BLaER1 treated with 17β-estradiol and CSF1 and Interleukin-3, amounts not matched to agents 10 nM and 100 nM (cell line): ENCODE measurements at regions not wholly inside any gene's neighbourhood (a gene's known extent, or its start where the extent isn't known, plus 50 kb on each side); places are given as distances from the start of the nearest gene placed in this dataset.
"Not testable (repeated sequence)": the region's sequence is repeated elsewhere in the genome, so short reads cannot be mapped to it uniquely, and the experiment has no call there.

Experiments used
- H3K27ac ChIP-seq, 11 experiments: shearing (Covaris generic); formaldehyde crosslinking; 2 replicates each; pipeline ENCODE4 v1.8.1; 2022
- H3K27me3 ChIP-seq, 11 experiments: shearing (Covaris generic); formaldehyde crosslinking; 2 replicates each; pipeline ENCODE4 v1.8.1; 2022
- H3K36me3 ChIP-seq, 11 experiments: shearing (Covaris generic); formaldehyde crosslinking; 2 replicates each; pipeline ENCODE4 v1.8.1; 2022
- H3K4me1 ChIP-seq, 10 experiments: shearing (Covaris generic); formaldehyde crosslinking; 2 replicates each; pipeline ENCODE4 v1.8.1; 2022
- H3K4me2 ChIP-seq, 11 experiments: shearing (Covaris generic); formaldehyde crosslinking; 2 replicates each; pipeline ENCODE4 v1.8.1; 2022
- H3K4me3 ChIP-seq, 10 experiments: shearing (Covaris generic); formaldehyde crosslinking; 2 replicates each; pipeline ENCODE4 v1.8.1; 2022
- H3K9ac ChIP-seq, 11 experiments: shearing (Covaris generic); formaldehyde crosslinking; 2 replicates each; pipeline ENCODE4 v1.8.1; 2022
- H3K9me3 ChIP-seq, 11 experiments: shearing (Covaris generic); formaldehyde crosslinking; replicated peaks in 1 of 11; 2 replicates each; pipeline ENCODE4 v1.8.1; 2022
- H4K20me1 ChIP-seq, 11 experiments: shearing (Covaris generic); formaldehyde crosslinking; 2 replicates each; pipeline ENCODE4 v1.8.1; 2022
- Cebpa-rat ChIP-seq, 11 experiments: shearing (Covaris generic); IDR thresholded peaks; 2 replicates each; pipeline ENCODE4 v1.8.1; 2022

DNA sequence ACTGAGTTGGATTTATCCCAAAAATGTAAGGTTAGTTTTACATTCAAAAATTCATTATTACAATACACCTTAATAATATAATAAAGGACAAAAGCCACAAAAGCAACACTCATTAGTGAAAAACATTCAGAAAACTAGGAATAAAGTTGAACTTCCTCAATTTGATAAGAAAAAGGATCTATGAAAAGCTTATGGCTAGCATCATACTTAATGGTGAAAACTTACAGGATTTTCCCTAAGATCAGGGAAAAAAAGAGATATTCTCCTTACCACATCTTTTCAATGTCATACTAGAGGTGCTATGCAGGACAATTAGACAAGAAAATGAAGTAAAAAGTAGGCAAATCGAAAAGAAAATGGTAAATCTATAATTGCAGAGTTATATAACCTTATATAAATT, 279.9 kb downstream of the CGGBP1 start:
- no peak for TF ChIP-seq Cebpa-rat (IDR thresholded peaks at IDR 0.05)

DNA sequence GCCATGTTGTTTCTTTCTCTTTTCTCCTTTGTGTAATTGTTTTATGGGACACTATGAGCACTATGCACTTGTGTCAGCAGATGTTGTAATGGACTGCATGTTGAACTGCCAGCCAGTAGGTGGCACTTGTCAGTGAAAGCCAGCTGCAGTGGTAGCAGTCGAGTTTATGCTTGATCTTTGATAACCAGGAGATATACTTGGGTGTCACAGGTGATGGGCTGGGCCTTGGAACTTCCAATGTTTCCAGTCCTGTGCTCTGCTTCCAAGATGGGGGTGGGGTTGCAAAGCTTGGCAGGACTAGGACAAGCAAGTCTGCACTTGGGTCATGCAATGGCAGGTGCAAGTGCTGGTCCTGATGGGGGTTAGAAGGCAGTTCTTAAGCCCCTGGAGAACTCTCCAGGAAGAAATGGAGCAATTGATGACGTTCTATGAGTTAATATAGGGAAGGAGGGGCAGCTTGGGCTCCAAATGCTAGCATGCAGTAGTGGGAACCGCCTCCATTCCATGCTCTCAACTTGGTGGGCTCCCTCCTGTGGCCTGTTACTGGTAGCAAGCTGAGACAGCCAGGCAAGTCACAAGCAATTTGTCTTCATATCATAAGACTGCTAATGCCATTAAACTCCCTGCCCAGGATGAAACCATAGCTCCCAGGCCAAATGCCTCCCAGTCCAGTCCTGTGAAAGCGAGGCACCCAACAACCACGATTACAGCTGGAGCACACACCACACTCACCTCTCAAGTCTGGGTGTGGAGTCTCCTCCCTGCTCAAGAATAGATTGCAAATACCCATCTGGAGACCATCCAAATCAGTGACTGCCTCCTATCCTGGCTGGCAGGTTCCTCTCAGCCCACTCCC, 287.2 kb downstream of the CGGBP1 start:
- Histone ChIP-seq H3K36me3 (no peaks in the 10 kb centered on the region), H3K9ac (no peak overlapping the region), H3K4me1 (no peaks in the 10 kb centered on the region), H3K9me3 (peaks cover 0 to 13% (median 2%) of the 10 kb centered on the region in 11 experiments; a peak in 11 of 22 replicates), H3K27me3 (no peaks in the 10 kb centered on the region), H4K20me1 (no peaks in the 10 kb centered on the region), H3K27ac (no peak overlapping the region), H3K4me2 (no peak overlapping the region), H3K4me3 (no peak overlapping the region)
- no peak for TF ChIP-seq Cebpa-rat (IDR thresholded peaks at IDR 0.05)

More for the DNA sequence above, 279.9 kb downstream of the CGGBP1 start:
- H3K9ac ChIP-seq, result no peak overlapping the region
- H4K20me1 ChIP-seq, result no peaks in the 10 kb centered on the region
- no peaks in the 10 kb centered on the region for H3K27me3 ChIP-seq
- H3K4me3 ChIP-seq, result no peak overlapping the region
- no peaks in the 10 kb centered on the region for H3K36me3 ChIP-seq
- H3K4me1 ChIP-seq, result peaks cover 0 to 33% (median 0%) of the 10 kb centered on the region in 10 experiments; a peak in 7 of 20 replicates
- no peak overlapping the region for H3K27ac ChIP-seq
- peak overlapping the region in 2 of 11 experiments; percentile 31 to 35; a peak in 2 of 22 replicates for H3K4me2 ChIP-seq
- H3K9me3 ChIP-seq, result peaks cover 0 to 36% (median 8%) of the 10 kb centered on the region in 11 experiments; a peak in 15 of 22 replicates

DNA sequence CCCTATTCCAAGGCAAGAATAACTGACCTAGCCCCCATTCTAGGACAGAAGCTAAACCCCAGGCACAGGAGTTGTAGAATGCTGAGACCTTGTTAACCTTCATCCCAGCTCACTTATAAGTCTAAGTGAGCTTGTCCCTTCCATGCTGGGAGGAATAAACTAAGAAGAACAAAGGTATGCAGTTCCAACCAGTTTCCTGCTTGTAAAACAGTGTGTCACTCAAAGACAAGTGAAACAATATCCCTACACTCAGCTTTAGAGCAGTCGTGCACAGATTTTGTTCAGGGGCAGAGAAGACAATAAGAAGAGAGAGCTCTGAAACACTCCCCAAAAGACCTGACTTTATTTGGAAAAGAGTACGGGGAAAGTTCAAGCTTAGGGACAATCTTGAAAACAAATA, 292.1 kb downstream of the CGGBP1 start:
- no peaks in the 10 kb centered on the region for H3K36me3 ChIP-seq
- no peaks in the 10 kb centered on the region for H4K20me1 ChIP-seq
- H3K4me2 ChIP-seq, result no peak overlapping the region
- no peaks in the 10 kb centered on the region for H3K4me1 ChIP-seq
- H3K4me3 ChIP-seq, result no peak overlapping the region
- TF ChIP-seq Cebpa-rat (IDR thresholded peaks at IDR 0.05), result no peak
- no peak overlapping the region for H3K9ac ChIP-seq
- no peak overlapping the region for H3K27ac ChIP-seq
- H3K27me3 ChIP-seq, result no peaks in the 10 kb centered on the region
- H3K9me3 ChIP-seq, result peaks cover 0 to 6% (median 3%) of the 10 kb centered on the region in 11 experiments; a peak in 6 of 22 replicates

DNA sequence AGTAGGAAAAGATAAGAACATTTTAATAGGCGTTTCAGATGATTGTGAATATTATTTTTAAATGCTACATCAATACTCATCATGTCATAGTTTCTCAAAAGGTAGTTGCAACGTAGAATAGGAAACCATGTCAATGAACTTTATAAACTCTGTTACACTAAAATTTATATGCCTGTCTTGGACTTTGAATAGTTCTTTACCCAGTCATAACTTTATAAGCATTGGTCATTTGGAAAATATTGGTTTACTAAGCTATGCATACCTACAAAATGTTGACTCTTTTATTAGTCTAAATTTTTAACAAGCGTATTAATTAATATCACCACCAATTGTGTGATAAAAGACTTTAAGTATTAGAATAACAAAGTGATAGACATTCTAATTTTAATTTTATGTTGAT, 293.5 kb downstream of the CGGBP1 start:
- Histone ChIP-seq H4K20me1 (no peaks in the 10 kb centered on the region), H3K4me1 (no peaks in the 10 kb centered on the region), H3K4me3 (no peak overlapping the region), H3K27ac (no peak overlapping the region), H3K9ac (no peak overlapping the region), H3K36me3 (no peaks in the 10 kb centered on the region), H3K4me2 (no peak overlapping the region), H3K9me3 (peaks cover 0 to 14% (median 5%) of the 10 kb centered on the region in 11 experiments; a peak in 6 of 22 replicates), H3K27me3 (no peaks in the 10 kb centered on the region)
- no peak for TF ChIP-seq Cebpa-rat (IDR thresholded peaks at IDR 0.05)

DNA sequence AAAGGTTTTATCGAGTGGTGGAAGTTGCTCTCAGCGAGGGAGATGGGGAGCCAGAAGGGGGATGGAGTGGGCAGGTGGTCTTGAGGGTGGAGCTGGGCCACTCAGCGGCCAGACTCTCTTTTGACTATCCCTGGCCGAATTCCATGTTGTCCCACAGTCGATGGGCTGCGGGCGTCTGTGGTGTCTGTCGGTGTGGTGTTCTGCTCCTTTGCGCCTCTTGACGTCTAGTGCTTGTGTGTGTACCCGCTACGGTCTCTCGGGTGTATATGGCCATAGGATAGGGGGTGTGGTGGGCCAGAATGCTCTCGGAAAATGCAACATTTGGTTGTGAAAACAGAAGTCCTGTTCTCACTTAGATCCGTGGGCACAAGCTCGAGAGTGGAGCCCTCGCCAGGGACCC, 297.0 kb downstream of the CGGBP1 start:
- Histone ChIP-seq H3K27me3 (no peaks in the 10 kb centered on the region), H3K4me1 (no peaks in the 10 kb centered on the region), H3K4me2 (no peak overlapping the region), H3K9me3 (peaks cover 0 to 14% (median 5%) of the 10 kb centered on the region in 11 experiments; a peak in 6 of 22 replicates), H3K36me3 (no peaks in the 10 kb centered on the region), H3K9ac (no peak overlapping the region), H3K27ac (no peak overlapping the region), H3K4me3 (no peak overlapping the region), H4K20me1 (no peaks in the 10 kb centered on the region)
- TF ChIP-seq Cebpa-rat (IDR thresholded peaks at IDR 0.05), result no peak

DNA sequence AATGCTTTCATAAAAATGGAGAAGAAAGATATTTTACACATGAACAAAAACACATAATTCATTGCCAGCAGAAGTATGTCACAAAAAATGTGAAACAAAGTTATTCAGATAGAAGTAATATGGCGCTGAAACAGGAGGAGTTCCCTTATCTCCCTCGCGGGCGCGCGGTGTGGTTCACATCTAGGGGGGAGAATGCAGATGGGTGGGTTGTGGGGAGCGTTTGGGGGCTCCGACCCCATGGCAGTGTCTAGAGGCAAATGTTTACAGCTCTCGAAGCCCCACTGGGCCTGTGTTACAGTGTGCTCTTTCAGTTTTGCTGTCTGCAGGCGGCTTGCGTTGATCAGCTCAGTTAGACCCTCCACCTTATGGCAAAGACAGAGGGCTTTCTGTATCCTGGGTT, 297.5 kb downstream of the CGGBP1 start:
- no peaks in the 10 kb centered on the region for H4K20me1 ChIP-seq
- no peak overlapping the region for H3K27ac ChIP-seq
- no peak overlapping the region for H3K4me2 ChIP-seq
- no peak overlapping the region for H3K9ac ChIP-seq
- H3K4me3 ChIP-seq, result no peak overlapping the region
- no peaks in the 10 kb centered on the region for H3K27me3 ChIP-seq
- peaks cover 0 to 14% (median 5%) of the 10 kb centered on the region in 11 experiments; a peak in 6 of 22 replicates for H3K9me3 ChIP-seq
- no peak for TF ChIP-seq Cebpa-rat (IDR thresholded peaks at IDR 0.05)
- H3K4me1 ChIP-seq, result no peaks in the 10 kb centered on the region
- no peaks in the 10 kb centered on the region for H3K36me3 ChIP-seq

DNA sequence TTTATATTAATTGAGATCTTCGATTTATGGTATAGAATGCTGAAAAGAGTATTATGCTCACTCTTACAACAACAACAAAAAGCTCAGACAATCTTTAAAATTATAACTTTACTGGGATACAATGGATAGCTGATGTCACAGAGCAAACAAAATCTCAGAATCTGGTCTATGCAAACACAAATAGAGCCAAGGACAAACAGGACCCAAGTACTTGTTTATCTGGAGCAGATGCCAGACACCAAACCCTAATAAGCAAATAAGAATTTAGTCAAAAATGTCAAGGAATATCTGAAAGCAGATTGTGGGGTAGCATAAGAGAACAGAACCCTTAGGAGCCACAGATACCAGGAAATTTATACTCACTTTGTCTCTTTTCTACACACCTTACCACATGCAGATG, 302.2 kb downstream of the CGGBP1 start:
- no peaks in the 10 kb centered on the region for H3K27me3 ChIP-seq
- no peak overlapping the region for H3K27ac ChIP-seq
- TF ChIP-seq Cebpa-rat (IDR thresholded peaks at IDR 0.05), result no peak
- H3K4me1 ChIP-seq, result no peaks in the 10 kb centered on the region
- H4K20me1 ChIP-seq, result no peaks in the 10 kb centered on the region
- no peaks in the 10 kb centered on the region for H3K36me3 ChIP-seq
- peaks cover 0 to 13% (median 4%) of the 10 kb centered on the region in 11 experiments; a peak in 11 of 22 replicates for H3K9me3 ChIP-seq
- H3K4me2 ChIP-seq, result no peak overlapping the region
- H3K9ac ChIP-seq, result no peak overlapping the region
- H3K4me3 ChIP-seq, result no peak overlapping the region

DNA sequence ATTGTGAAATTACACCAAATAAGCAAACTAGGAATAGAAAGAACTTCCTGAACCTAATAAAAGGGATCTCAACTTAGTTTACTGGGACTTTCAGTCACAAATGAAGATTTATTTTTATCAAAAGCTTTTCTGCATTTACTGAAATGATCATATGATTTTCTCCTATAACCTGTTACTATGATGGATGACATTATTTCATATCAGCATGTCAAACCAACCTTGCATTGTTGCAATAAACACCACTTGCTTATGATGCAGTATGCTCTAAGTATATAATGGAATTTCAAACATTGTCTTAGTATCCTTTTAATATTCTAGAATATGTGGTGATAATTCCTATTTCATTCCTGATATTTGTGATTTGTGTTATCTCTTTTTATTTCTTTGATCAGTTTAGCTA, 303.0 kb downstream of the CGGBP1 start:
- Histone ChIP-seq H3K27ac (no peak overlapping the region), H3K9ac (no peak overlapping the region), H4K20me1 (no peaks in the 10 kb centered on the region), H3K9me3 (peaks cover 0 to 6% (median 4%) of the 10 kb centered on the region in 11 experiments; a peak in 6 of 22 replicates), H3K36me3 (no peaks in the 10 kb centered on the region), H3K4me3 (no peak overlapping the region), H3K27me3 (no peaks in the 10 kb centered on the region), H3K4me1 (no peaks in the 10 kb centered on the region), H3K4me2 (no peak overlapping the region)
- no peak for TF ChIP-seq Cebpa-rat (IDR thresholded peaks at IDR 0.05)

DNA sequence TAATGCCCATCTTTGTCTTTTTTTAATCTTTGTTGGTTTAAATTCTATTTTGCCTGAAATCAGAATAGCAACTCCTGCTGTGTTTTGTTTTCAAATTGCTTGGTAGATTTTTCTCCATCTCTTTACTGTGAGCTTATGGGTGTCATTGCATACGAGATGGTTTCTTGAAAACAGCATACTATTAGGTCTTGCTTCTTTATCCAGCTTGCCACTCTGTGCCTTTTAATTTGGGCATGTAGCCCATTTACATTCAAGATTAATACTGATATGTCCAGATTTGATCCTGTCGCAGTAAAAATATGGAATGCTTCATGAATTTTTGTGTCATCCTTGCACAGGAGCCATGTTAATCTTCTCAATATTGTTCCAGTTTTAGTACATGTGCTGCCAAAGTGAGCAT, 316.6 kb downstream of the CGGBP1 start:
- Histone ChIP-seq H3K27me3 (no peaks in the 10 kb centered on the region), H3K4me3 (no peak overlapping the region), H3K27ac (no peak overlapping the region), H4K20me1 (no peaks in the 10 kb centered on the region), H3K9me3 (peaks cover 29 to 38% (median 32%) of the 10 kb centered on the region in 11 experiments), H3K4me1 (no peaks in the 10 kb centered on the region), H3K9ac (no peak overlapping the region), H3K4me2 (no peak overlapping the region), H3K36me3 (no peaks in the 10 kb centered on the region)
- TF ChIP-seq Cebpa-rat (IDR thresholded peaks at IDR 0.05), result no peak

DNA sequence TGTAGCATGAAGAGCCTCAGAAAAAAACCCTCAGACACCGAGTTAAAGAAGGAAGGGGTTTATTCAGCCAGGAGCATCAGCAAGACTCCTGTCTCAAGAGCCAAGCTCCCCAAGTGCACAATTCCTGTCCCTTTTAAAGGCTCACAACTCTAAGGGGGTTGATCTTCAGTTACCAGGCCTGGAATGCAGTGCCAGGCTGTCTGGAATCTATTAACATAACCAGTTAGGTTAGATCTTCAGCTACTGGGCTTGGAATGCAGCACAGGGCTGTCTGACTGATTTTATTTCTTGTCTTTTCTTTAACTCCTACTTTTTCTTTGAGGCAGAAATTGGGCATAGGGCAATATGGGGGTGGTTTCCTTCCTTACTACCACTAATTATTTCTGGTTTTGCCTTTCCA, 317.9 kb downstream of the CGGBP1 start:
- not testable (repeated sequence) for H4K20me1 ChIP-seq, H3K4me2 ChIP-seq, H3K27me3 ChIP-seq, H3K36me3 ChIP-seq, H3K27ac ChIP-seq, H3K4me3 ChIP-seq, H3K4me1 ChIP-seq, H3K9ac ChIP-seq
- peaks cover 29 to 38% (median 32%) of the 10 kb centered on the region in 11 experiments for H3K9me3 ChIP-seq

DNA sequence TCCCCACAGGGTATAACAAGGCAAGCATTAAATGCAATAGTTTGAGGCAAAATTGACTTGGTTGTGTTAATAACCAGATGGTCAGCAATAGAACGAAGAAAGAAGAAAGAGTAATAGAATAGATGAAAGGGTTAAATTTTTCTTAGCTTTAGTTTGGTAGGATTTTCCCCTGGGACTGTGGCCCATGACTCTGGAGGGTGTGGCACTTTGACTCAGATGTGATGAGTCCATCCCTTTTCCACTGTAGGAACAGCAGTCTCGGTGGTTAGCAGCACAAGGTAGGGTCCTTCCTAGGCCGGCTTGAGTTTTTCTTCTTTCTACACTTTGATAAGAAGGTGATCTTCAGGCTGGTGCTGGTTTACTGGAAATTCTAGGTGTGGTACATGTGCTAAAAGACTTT, 321.0 kb downstream of the CGGBP1 start:
- not testable (repeated sequence) for H4K20me1 ChIP-seq, H3K27ac ChIP-seq, H3K9ac ChIP-seq, H3K4me3 ChIP-seq, H3K27me3 ChIP-seq, H3K4me2 ChIP-seq, H3K4me1 ChIP-seq, H3K36me3 ChIP-seq
- peaks cover 24 to 28% (median 26%) of the 10 kb centered on the region in 11 experiments for H3K9me3 ChIP-seq
